HepG2 (cell line): ENCODE measurements at regions not wholly inside any gene's neighbourhood (a gene's known extent, or its start where the extent isn't known, plus 50 kb on each side); places are given as distances from the start of the nearest gene placed in this dataset.
A peak's percentile ranks its signal among the peaks of the same experiment; 100 is the strongest.

ENCODE experiments used
- ATAC-seq: fragments of 200-7000 bp; cut with Tn5 transposase; 3 replicates; pipeline ENCODE4 v1.9.1; 2020; ENCODE audit warnings: mild to moderate bottlenecking, moderate library complexity
- BruUV-seq: library from RNA; stranded (reverse); fragments of 400-500 nt; replicated peaks from 2 replicates; lab custom pipeline; 2021; lab: Mats Ljungman, UMichigan
- CTCF ChIA-PET: fragments of 300-600 bp; formaldehyde crosslinking; extraction: SDS; loops from one replicate; lab custom pipeline; 2021; ENCODE audit warnings: low total read pairs, inconsistent platforms, low intra/inter-chr PET ratio; lab: Yijun Ruan, JAX
- POLR2A ChIA-PET: fragments of 350-600 bp; sonication (Branson Sonifier 250); formaldehyde crosslinking; loops from one replicate; lab custom pipeline; 2020; ENCODE audit warnings: antibody characterized with exemption, inconsistent platforms; lab: Yijun Ruan, JAX
- DNase-seq: peaks from one replicate; pipeline ENCODE4 v3.0.0-alpha.2; 2015; ENCODE audit warnings: low spot score
- FAIRE-seq: peaks from 3 replicates; lab custom pipeline; 2011; peaks lifted over from hg19 to GRCh38; lab: Jason Lieb, UNC
- H2AFZ ChIP-seq: one replicate; pipeline ENCODE4 v1.6.1; 2011; ENCODE audit warnings: low read length, inconsistent platforms
- H3K27ac ChIP-seq: fragments of 300-600 bp; 3 replicates; pipeline ENCODE4 v1.8.0; 2011; ENCODE audit warnings: mixed run types, mild to moderate bottlenecking, mixed read lengths, low read length, inconsistent platforms; ENCODE audit not compliant: insufficient read depth; ENCODE audit errors: extremely low read length
- H3K27me3 ChIP-seq, 2 experiments: fragments of 200-600 bp in 1 of 2; 2 replicates in 1 of 2; 3 replicates in 1 of 2; pipeline versions ENCODE4 v1.6.0 to v1.8.0; 2011; ENCODE audit warnings: low read length in 2 of 2, mild to moderate bottlenecking in 2 of 2, moderate library complexity in 2 of 2, inconsistent platforms in 1 of 2; ENCODE audit not compliant: insufficient read depth in 2 of 2, control insufficient read depth in 1 of 2
- H3K36me3 ChIP-seq, 2 experiments: fragments of 200-600 bp in 1 of 2; replicated peaks in 1 of 2; 2 replicates in 1 of 2; 3 replicates in 1 of 2; pipeline versions ENCODE4 v1.5.1 to v1.8.0; 2011; ENCODE audit warnings: low read length in 2 of 2, inconsistent platforms in 1 of 2; ENCODE audit not compliant: insufficient read depth in 2 of 2, control insufficient read depth in 1 of 2
- H3K4me1 ChIP-seq: 2 replicates; pipeline ENCODE4 v1.5.1; 2012; ENCODE audit warnings: low read length, inconsistent platforms; ENCODE audit not compliant: insufficient read depth
- H3K4me2 ChIP-seq: 2 replicates; pipeline ENCODE4 v1.6.0; 2011; ENCODE audit warnings: low read depth, low read length, inconsistent platforms
- H3K4me3 ChIP-seq, 3 experiments: fragments of 200-600 bp in 1 of 3; sonication (generic), shearing (Covaris generic) in 1 of 3; replicated peaks in 1 of 3; 2 replicates each; pipeline ENCODE4 v1.5.1; 2011 to 2016; ENCODE audit warnings: low read length in 3 of 3, inconsistent platforms in 2 of 3, low read depth in 2 of 3, mild to moderate bottlenecking in 2 of 3, control low read depth in 1 of 3, mixed read lengths in 1 of 3; ENCODE audit not compliant: insufficient read depth in 1 of 3
- H3K79me2 ChIP-seq: one replicate; pipeline ENCODE4 v1.6.1; 2011; ENCODE audit warnings: low read length, inconsistent platforms; ENCODE audit not compliant: insufficient read depth
- H3K9ac ChIP-seq: 2 replicates; pipeline ENCODE4 v1.6.0; 2011; ENCODE audit warnings: mild to moderate bottlenecking, low read depth, low read length, inconsistent platforms; ENCODE audit not compliant: insufficient read depth
- H3K9me3 ChIP-seq: 2 replicates; pipeline ENCODE4 v1.5.1; 2012; ENCODE audit warnings: mild to moderate bottlenecking, low read length
- H4K20me1 ChIP-seq: 2 replicates; pipeline ENCODE4 v1.6.0; 2011; ENCODE audit warnings: inconsistent platforms, mild to moderate bottlenecking, low read length, moderate library complexity; ENCODE audit not compliant: insufficient read depth
- CHCHD3 ChIP-seq: sonication (generic); formaldehyde crosslinking; IDR thresholded peaks from 2 replicates; pipeline ENCODE4 v1.8.0; 2022; ENCODE audit warnings: mild to moderate bottlenecking, missing genetic modification reagents, moderate library complexity
- HNF4G ChIP-seq, 2 experiments: sonication (generic) in 1 of 2; formaldehyde crosslinking in 1 of 2; IDR thresholded peaks; 2 replicates each; pipeline versions ENCODE4 v1.4.0 to v1.6.1; 2011 to 2020; ENCODE audit warnings: borderline replicate concordance in 2 of 2, low read depth in 2 of 2, mild to moderate bottlenecking in 2 of 2, low read length in 1 of 2, missing genetic modification reagents in 1 of 2, moderate library complexity in 1 of 2
- MAFF ChIP-seq: IDR thresholded peaks from 2 replicates; pipeline ENCODE4 v1.6.1; 2011; ENCODE audit warnings: low read depth, low read length, improper control_type of control experiment
- MAFK ChIP-seq, 2 experiments: IDR thresholded peaks in 1 of 2; conservative IDR thresholded peaks in 1 of 2; 2 replicates each; pipeline ENCODE4 v1.6.1; 2011; ENCODE audit warnings: improper control_type of control experiment in 2 of 2, low read length in 2 of 2
- MIER3 ChIP-seq: IDR thresholded peaks from 2 replicates; pipeline ENCODE4 v1.6.1; 2016; ENCODE audit warnings: missing compliant biosample characterization, borderline replicate concordance
- MYNN ChIP-seq: sonication (generic); formaldehyde crosslinking; IDR thresholded peaks from 2 replicates; pipeline ENCODE4 v1.4.0; 2020; ENCODE audit warnings: mild to moderate bottlenecking, low read depth, missing genetic modification reagents
- NR2F6 ChIP-seq, 2 experiments: IDR thresholded peaks; 2 replicates each; pipeline ENCODE4 v1.6.1; 2016; ENCODE audit warnings: antibody characterized with exemption in 1 of 2, mild to moderate bottlenecking in 1 of 2
- SMAD9 ChIP-seq: sonication (generic); formaldehyde crosslinking; IDR thresholded peaks from 2 replicates; pipeline ENCODE4 v1.5.1; 2020; ENCODE audit warnings: mild to moderate bottlenecking, missing genetic modification reagents
- ZC3H4 ChIP-seq: sonication (generic); formaldehyde crosslinking; IDR thresholded peaks from 2 replicates; pipeline ENCODE4 v1.4.0; 2020; ENCODE audit warnings: missing genetic modification reagents, borderline replicate concordance
- WGBS: methylation state at CpG from one replicate; pipeline ENCODE4 v1.1.6; 2017; ENCODE audit warnings: low lambda C conversion rate; 5-methylcytosine and 5-hydroxymethylcytosine counted together
- in situ Hi-C: cut with HindIII; loops from 2 replicates; pipeline ENCODE4 v1.10.0; 2017; ENCODE audit warnings: low pct_unique_long_range_greater_than_20kb; ENCODE audit not compliant: extremely low pct_ligation_motif_present
- intact Hi-C: fragments of 100-400 bp; cut with micrococcal nuclease; formaldehyde crosslinking; loops from one replicate; pipeline ENCODE4 v1.10.0; 2022; ENCODE audit not compliant: unreplicated experiment
- TF ChIP-seq, protein P1 (sequence below): sonication (generic); formaldehyde crosslinking; IDR thresholded peaks from 2 replicates; pipeline ENCODE4 v1.5.1; 2020; ENCODE audit warnings: missing genetic modification reagents, mild to moderate bottlenecking, borderline replicate concordance

DNA sequence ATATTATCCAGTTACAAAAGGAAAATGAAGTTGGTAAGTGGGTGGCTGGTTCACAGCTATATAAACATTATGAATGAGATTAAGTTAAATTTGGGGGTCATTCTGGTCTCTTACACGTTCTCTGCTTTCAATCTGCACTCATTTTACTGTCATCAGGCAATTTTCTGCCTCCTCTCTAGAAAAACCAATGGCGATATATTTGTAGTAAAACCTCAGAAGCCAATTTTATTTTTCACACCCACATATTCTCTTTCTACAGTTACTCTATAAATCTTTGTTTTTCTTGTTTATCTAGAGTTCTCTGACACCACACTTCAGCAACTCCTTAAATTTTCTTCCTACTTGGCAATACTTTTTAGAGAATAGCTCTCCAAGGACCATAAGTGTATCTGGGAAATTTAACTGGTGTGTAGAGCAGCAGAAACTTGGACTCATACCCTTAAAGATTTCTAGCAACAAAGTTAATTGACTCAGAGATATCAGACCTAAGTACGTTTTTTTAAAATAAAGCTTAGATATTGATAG is 926.9 kb downstream of the TMTC2 start (continued):
- TF ChIP-seq, protein P1, sequence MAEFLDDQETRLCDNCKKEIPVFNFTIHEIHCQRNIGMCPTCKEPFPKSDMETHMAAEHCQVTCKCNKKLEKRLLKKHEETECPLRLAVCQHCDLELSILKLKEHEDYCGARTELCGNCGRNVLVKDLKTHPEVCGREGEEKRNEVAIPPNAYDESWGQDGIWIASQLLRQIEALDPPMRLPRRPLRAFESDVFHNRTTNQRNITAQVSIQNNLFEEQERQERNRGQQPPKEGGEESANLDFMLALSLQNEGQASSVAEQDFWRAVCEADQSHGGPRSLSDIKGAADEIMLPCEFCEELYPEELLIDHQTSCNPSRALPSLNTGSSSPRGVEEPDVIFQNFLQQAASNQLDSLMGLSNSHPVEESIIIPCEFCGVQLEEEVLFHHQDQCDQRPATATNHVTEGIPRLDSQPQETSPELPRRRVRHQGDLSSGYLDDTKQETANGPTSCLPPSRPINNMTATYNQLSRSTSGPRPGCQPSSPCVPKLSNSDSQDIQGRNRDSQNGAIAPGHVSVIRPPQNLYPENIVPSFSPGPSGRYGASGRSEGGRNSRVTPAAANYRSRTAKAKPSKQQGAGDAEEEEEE (CRISPR knock-in tag), result no peak
- TF ChIP-seq NR2F6 (IDR thresholded peaks at IDR 0.05) (no peak), NR2F6 (CRISPR knock-in tag; IDR thresholded peaks at IDR 0.05) (no peak), MIER3 (CRISPR knock-in tag) (no peak), CHCHD3 (CRISPR knock-in tag) (no peak), HNF4G (IDR thresholded peaks at IDR 0.05; ENCODE audit: borderline replicate concordance, low read depth, low read length) (no peak), HNF4G (CRISPR knock-in tag; IDR thresholded peaks at IDR 0.05; ENCODE audit: borderline replicate concordance, low read depth) (no peak), SMAD9 (CRISPR knock-in tag) (no peak), ZC3H4 (no peak)

DNA sequence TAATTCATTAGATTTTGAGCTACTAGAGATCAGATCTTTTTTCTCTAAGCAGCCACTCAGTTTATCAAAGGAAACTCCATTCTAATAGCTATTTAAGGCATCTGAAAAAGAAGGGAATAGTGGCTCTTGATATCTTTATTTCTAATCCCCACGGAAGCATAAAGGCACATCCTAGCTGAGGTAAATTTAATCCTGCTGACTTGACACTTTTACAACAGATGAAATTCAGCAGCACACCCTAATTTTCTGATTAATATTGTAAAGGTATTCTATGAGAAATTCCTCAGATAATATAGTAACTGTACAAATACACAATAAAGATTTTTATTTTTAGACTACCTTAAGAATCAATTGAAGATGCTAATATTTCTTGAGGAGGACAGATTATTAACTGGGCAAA is 916.4 kb downstream of the TMTC2 start:
- Histone ChIP-seq H3K79me2 (no peaks in the 10 kb centered on the region), H3K9ac (no peak overlapping the region), H3K27ac (no peak overlapping the region), H3K4me1 (no peaks in the 10 kb centered on the region), H3K4me2 (no peak overlapping the region), H3K27me3 (no peaks in the 10 kb centered on the region), H3K36me3 (no peaks in the 10 kb centered on the region), H4K20me1 (no peaks in the 10 kb centered on the region), H2AFZ (no peak overlapping the region), H3K9me3 (peaks cover 91% of the 10 kb centered on the region), H3K4me3 (no peak overlapping the region)
- no peak for DNase-seq
- ChIA-PET POLR2A (no interaction called here), CTCF (no interaction called here)
- in situ Hi-C loops, result no loop called here
- BruUV-seq, result no TSS peak
- no peak for FAIRE-seq
- WGBS, result 0% methylated on average over 1 of the region's 1 CpG
- no peak for TF ChIP-seq MYNN (CRISPR knock-in tag)
- TF ChIP-seq MAFF, result peak; percentile 95
- peak; percentile 87 to 97 for TF ChIP-seq MAFK (conservative IDR thresholded peaks at IDR 0.05 in 1 of 2, IDR thresholded peaks at IDR 0.05 in 1 of 2; ENCODE audit: low read length in 2 of 2)
- intact Hi-C loops, result no loop called here
- no peak for ATAC-seq
